ENCODE measurements at regions not wholly inside any gene's neighbourhood (a gene's known extent, or its start where the extent isn't known, plus 50 kb on each side); places are given as distances from the start of the nearest gene placed in this dataset.

DNA sequence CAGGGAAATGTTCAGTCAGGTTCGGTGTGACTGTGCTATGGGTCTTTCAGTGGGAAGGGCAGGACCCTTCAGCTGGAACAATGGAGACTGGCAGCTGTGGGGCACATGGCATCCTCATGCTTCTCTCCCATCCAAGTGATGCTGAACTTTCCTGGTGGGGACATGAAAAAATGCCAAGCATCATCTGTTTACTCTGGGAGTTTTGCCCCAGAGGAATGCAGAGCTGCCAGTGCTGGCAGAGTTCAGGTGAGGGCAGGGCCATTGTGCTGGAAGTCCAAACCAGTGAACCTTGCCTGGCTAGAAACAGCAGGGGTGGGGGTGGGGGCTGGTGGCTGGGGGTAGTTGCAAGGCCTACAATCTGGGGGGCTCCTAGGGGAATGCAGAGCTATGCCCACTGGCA lies 1320.6 kb downstream of the PCDH9 start:
- no peak for DNase-seq (ENCODE audit: low read depth, low spot score)
- POLR2A ChIA-PET, result no interaction called here
- TF ChIP-seq, protein P1, sequence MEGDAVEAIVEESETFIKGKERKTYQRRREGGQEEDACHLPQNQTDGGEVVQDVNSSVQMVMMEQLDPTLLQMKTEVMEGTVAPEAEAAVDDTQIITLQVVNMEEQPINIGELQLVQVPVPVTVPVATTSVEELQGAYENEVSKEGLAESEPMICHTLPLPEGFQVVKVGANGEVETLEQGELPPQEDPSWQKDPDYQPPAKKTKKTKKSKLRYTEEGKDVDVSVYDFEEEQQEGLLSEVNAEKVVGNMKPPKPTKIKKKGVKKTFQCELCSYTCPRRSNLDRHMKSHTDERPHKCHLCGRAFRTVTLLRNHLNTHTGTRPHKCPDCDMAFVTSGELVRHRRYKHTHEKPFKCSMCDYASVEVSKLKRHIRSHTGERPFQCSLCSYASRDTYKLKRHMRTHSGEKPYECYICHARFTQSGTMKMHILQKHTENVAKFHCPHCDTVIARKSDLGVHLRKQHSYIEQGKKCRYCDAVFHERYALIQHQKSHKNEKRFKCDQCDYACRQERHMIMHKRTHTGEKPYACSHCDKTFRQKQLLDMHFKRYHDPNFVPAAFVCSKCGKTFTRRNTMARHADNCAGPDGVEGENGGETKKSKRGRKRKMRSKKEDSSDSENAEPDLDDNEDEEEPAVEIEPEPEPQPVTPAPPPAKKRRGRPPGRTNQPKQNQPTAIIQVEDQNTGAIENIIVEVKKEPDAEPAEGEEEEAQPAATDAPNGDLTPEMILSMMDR (IDR thresholded peaks at IDR 0.05; ENCODE audit: insufficient read depth, low read length, missing control alignments), result no peak
- H3K4me3 ChIP-seq (ENCODE audit: low read depth, low read length), result no peak overlapping the region
- CTCF ChIA-PET, result no interaction called here

DNA sequence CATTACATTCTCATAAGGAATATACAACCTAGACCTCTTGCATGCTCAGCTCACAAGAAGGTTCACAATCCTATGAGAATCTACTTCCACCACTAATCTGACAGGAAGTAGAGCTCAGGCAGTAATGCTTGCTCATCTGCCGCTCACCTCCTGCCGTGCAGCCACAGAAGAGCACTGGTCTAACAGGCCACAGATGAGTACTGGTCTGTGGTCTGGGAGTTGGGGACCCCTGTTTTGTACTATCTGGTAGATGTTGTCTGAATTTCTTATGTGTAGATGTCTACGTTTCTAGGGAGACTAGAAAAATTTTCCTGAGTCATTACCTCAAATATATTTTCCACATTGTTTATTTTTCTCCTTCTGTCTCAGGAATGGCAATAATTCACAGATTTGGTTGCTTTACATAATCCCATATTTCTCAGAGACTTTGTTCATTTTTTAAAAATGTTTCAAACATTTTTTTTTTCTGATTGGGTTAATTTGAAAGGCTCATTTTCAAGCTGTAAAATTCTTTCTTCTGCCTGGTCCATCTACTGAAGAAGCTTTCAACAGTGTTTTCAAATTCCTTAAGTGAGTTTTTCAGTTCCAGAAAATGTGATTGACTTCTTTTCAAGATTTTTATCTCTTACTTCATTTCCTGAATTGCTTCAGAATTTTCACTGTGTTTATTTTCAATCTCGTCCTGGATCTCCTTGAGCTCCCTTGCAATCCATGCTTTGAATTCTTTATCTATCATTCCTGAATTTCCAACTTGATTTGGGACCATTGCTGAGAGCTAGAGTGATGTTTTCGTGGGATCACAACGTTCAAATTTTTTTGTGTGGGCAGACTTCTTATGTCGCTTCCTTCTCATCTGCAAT lies 1322.2 kb downstream of the PCDH9 start:
- TF ChIP-seq, protein P1 (IDR thresholded peaks at IDR 0.05; ENCODE audit: insufficient read depth, low read length, missing control alignments), result no peak
- no peak overlapping the region for H3K4me3 ChIP-seq (ENCODE audit: low read depth, low read length)
- ChIA-PET CTCF (no interaction called here), POLR2A (no interaction called here)
- no peak for DNase-seq (ENCODE audit: low read depth, low spot score)

- ChIA-PET POLR2A (no interaction called here), CTCF (no interaction called here)
- H3K4me3 ChIP-seq (ENCODE audit: low read depth, low read length), result no peak overlapping the region
- DNase-seq (ENCODE audit: low read depth, low spot score), result no peak
- TF ChIP-seq, protein P1 (IDR thresholded peaks at IDR 0.05; ENCODE audit: insufficient read depth, low read length, missing control alignments), result no peak
These were observed 1328.4 kb downstream of the PCDH9 start for GRCh38 chr13:65901723-65902122.

- ChIA-PET CTCF (no interaction called here), POLR2A (no interaction called here)
- no peak overlapping the region for H3K4me3 ChIP-seq (ENCODE audit: low read depth, low read length)
- DNase-seq (ENCODE audit: low read depth, low spot score), result no peak
- TF ChIP-seq, protein P1 (IDR thresholded peaks at IDR 0.05; ENCODE audit: insufficient read depth, low read length, missing control alignments), result no peak
These were observed 1336.1 kb downstream of the PCDH9 start for GRCh38 chr13:65894049-65894448.

- ChIA-PET POLR2A (no interaction called here), CTCF (no interaction called here)
- DNase-seq (ENCODE audit: low read depth, low spot score), result no peak
- TF ChIP-seq, protein P1 (IDR thresholded peaks at IDR 0.05; ENCODE audit: insufficient read depth, low read length, missing control alignments), result no peak
- no peak overlapping the region for H3K4me3 ChIP-seq (ENCODE audit: low read depth, low read length)
These were observed 1337.3 kb downstream of the PCDH9 start for GRCh38 chr13:65892859-65893258.

- POLR2A ChIA-PET, result no interaction called here
- TF ChIP-seq, protein P1 (IDR thresholded peaks at IDR 0.05; ENCODE audit: insufficient read depth, low read length, missing control alignments), result no peak
- H3K4me3 ChIP-seq (ENCODE audit: low read depth, low read length), result no peak overlapping the region
- DNase-seq (ENCODE audit: low read depth, low spot score), result no peak
- CTCF ChIA-PET, result no interaction called here
These were observed 1340.8 kb downstream of the PCDH9 start for GRCh38 chr13:65889368-65889767.
